Upper lobe of left lung (tissue), 6 donors: ENCODE measurements at regions not wholly inside any gene's neighbourhood (a gene's known extent, or its start where the extent isn't known, plus 50 kb on each side); places are given as distances from the start of the nearest gene placed in this dataset.
A peak's percentile ranks its signal among the peaks of the same experiment; 100 is the strongest.

Source experiments
- ATAC-seq, 2 donors: fragments of 200-7000 bp; cut with Tn5 transposase; one replicate each; pipeline ENCODE4 v1.9.1; 2022; ENCODE audit warnings: mild to moderate bottlenecking in 2 of 2, moderate library complexity in 2 of 2; ENCODE audit not compliant: low FRiP score in 2 of 2
- DNase-seq, 2 donors: peaks; one replicate each; pipeline ENCODE4 v3.0.0-alpha.2; 2019 to 2020
- H3K27ac ChIP-seq, 4 donors: fragments of 200-600 bp; sonication (generic); one replicate each; pipeline ENCODE4 v1.5.1; 2016 to 2019
- H3K27me3 ChIP-seq, 4 donors: fragments of 200-600 bp; sonication (generic); one replicate each; pipeline ENCODE4 v1.5.1; 2017 to 2019
- H3K36me3 ChIP-seq, 4 donors: fragments of 200-600 bp; sonication (generic); one replicate each; pipeline ENCODE4 v1.5.1; 2016 to 2019
- H3K4me1 ChIP-seq, 4 donors: fragments of 200-600 bp; sonication (generic); one replicate each; pipeline ENCODE4 v1.5.1; 2018 to 2019
- H3K4me3 ChIP-seq, 4 donors: fragments of 200-600 bp; sonication (generic); one replicate each; pipeline ENCODE4 v1.5.1; 2017 to 2019; ENCODE audit warnings: mild to moderate bottlenecking in 2 of 4, moderate library complexity in 1 of 4
- H3K9me3 ChIP-seq, 4 donors: fragments of 200-600 bp; sonication (generic); one replicate each; pipeline ENCODE4 v1.5.1; 2018 to 2019
- CTCF ChIP-seq, 6 experiments: fragments of 450-650 bp in 4 of 6; fragments of 200-600 bp in 2 of 6; sonication (generic) in 2 of 6; IDR thresholded peaks; one replicate each; pipeline ENCODE4 v1.5.1; 2016 to 2019; ENCODE audit warnings: antibody characterized with exemption in 6 of 6
- EP300 ChIP-seq, 4 donors: sonication (generic); formaldehyde crosslinking; IDR thresholded peaks; one replicate each; pipeline ENCODE4 v1.5.1; 2017; ENCODE audit warnings: antibody characterized with exemption in 4 of 4, control low read depth in 2 of 4
- POLR2A ChIP-seq, 4 donors: fragments of 450-650 bp; IDR thresholded peaks; one replicate each; pipeline ENCODE4 v1.5.1; 2016 to 2017; ENCODE audit warnings: antibody characterized with exemption in 4 of 4, mild to moderate bottlenecking in 2 of 4
- POLR2AphosphoS5 ChIP-seq, 2 donors: sonication (generic); formaldehyde crosslinking; IDR thresholded peaks; one replicate each; pipeline ENCODE4 v1.5.1; 2017; ENCODE audit warnings: antibody characterized with exemption in 2 of 2
- WGBS, 2 donors: methylation state at CpG; one replicate each; pipeline ENCODE4 v1.1.5; 2017 to 2018; 5-methylcytosine and 5-hydroxymethylcytosine counted together
- donor health status: DM: no; HTN: no; CAD: no; lungs with moderate emphysema.
- donor health status: DM: no; HTN: yes; CAD: no; lungs with severe emphysema.

- Histone ChIP-seq H3K4me1 (no peaks in the 10 kb centered on the region), H3K4me3 (no peak overlapping the region), H3K27ac (no peak overlapping the region), H3K27me3 (no peaks in the 10 kb centered on the region), H3K36me3 (no peaks in the 10 kb centered on the region), H3K9me3 (no peaks in the 10 kb centered on the region)
- peak in 1 of 2 donors; percentile 80 for DNase-seq
- 4 to 5% methylated on average over 10 of the region's 10 CpGs for WGBS, 2 donors
- TF ChIP-seq POLR2A (IDR thresholded peaks at IDR 0.05) = no peak
- TF ChIP-seq CTCF (IDR thresholded peaks at IDR 0.05) = peak; percentile 50 to 77 (median 65)
- ATAC-seq = peak; percentile 89 to 93
Observed at GRCh38 chr2:191555092-191555742, 122.7 kb upstream of the NABP1 start.

- no peak overlapping the region for H3K27ac ChIP-seq
- H3K4me3 ChIP-seq = no peak overlapping the region
- TF ChIP-seq POLR2AphosphoS5 (IDR thresholded peaks at IDR 0.05) (no peak), EP300 (IDR thresholded peaks at IDR 0.05) (no peak), CTCF (IDR thresholded peaks at IDR 0.05) (no peak), POLR2A (IDR thresholded peaks at IDR 0.05) (no peak)
- no peaks in the 10 kb centered on the region for H3K9me3 ChIP-seq
- no peak for DNase-seq
- H3K27me3 ChIP-seq = no peaks in the 10 kb centered on the region
- ATAC-seq = no peak
- 66 to 75% methylated on average over 2 of the region's 2 CpGs for WGBS, 2 donors
- no peaks in the 10 kb centered on the region for H3K36me3 ChIP-seq
- no peaks in the 10 kb centered on the region for H3K4me1 ChIP-seq
Observed at GRCh38 chr2:191556463-191556862, 121.5 kb upstream of the NABP1 start.

GRCh38 chr2:191557841-191558240 is 120.1 kb upstream of the NABP1 start:
- H3K4me3 ChIP-seq = no peak overlapping the region
- no peaks in the 10 kb centered on the region for H3K27me3 ChIP-seq
- 76 to 90% methylated on average over 5 of the region's 5 CpGs for WGBS, 2 donors
- ATAC-seq = no peak
- no peak for DNase-seq
- H3K36me3 ChIP-seq = no peaks in the 10 kb centered on the region
- TF ChIP-seq POLR2AphosphoS5 (IDR thresholded peaks at IDR 0.05) (no peak), EP300 (IDR thresholded peaks at IDR 0.05) (no peak), CTCF (IDR thresholded peaks at IDR 0.05) (no peak)
- H3K27ac ChIP-seq = no peak overlapping the region
- no peaks in the 10 kb centered on the region for H3K9me3 ChIP-seq
- no peaks in the 10 kb centered on the region for H3K4me1 ChIP-seq

GRCh38 chr2:191559569-191559968 is 118.4 kb upstream of the NABP1 start:
- no peaks in the 10 kb centered on the region for H3K27me3 ChIP-seq
- H3K36me3 ChIP-seq = no peaks in the 10 kb centered on the region
- H3K27ac ChIP-seq = no peak overlapping the region
- H3K4me1 ChIP-seq = no peaks in the 10 kb centered on the region
- no peak for ATAC-seq
- H3K9me3 ChIP-seq = no peaks in the 10 kb centered on the region
- WGBS, 2 donors = 94 to 96% methylated on average over 4 of the region's 4 CpGs
- TF ChIP-seq EP300 (IDR thresholded peaks at IDR 0.05) (no peak), CTCF (IDR thresholded peaks at IDR 0.05) (no peak), POLR2A (IDR thresholded peaks at IDR 0.05) (no peak), POLR2AphosphoS5 (IDR thresholded peaks at IDR 0.05) (no peak)
- H3K4me3 ChIP-seq = no peak overlapping the region
- no peak for DNase-seq

- no peaks in the 10 kb centered on the region for H3K36me3 ChIP-seq
- TF ChIP-seq POLR2A (IDR thresholded peaks at IDR 0.05) (no peak), EP300 (IDR thresholded peaks at IDR 0.05) (no peak), POLR2AphosphoS5 (IDR thresholded peaks at IDR 0.05) (no peak)
- WGBS, 2 donors = 79 to 83% methylated on average over 10 to 13 of the region's 13 CpGs
- no peak overlapping the region for H3K4me3 ChIP-seq
- peak in 1 of 2 donors; percentile 40 for DNase-seq
- no peak overlapping the region for H3K27ac ChIP-seq
- no peak for ATAC-seq
- no peaks in the 10 kb centered on the region for H3K27me3 ChIP-seq
- H3K4me1 ChIP-seq = no peaks in the 10 kb centered on the region
- no peaks in the 10 kb centered on the region for H3K9me3 ChIP-seq
Observed at GRCh38 chr2:191560411-191560980, 117.4 kb upstream of the NABP1 start.
